Stimulated activated CD8-positive, alpha-beta memory T cell treated with anti-CD3 and anti-CD28 coated beads, Interleukin-7, amount 100 ng/mL, for 4 hours (primary cell): ENCODE measurements at regions not wholly inside any gene's neighbourhood (a gene's known extent, or its start where the extent isn't known, plus 50 kb on each side); places are given as distances from the start of the nearest gene placed in this dataset.

Experiments used
- DNase-seq, 2 donors: peaks; one replicate each; pipeline ENCODE4 v3.0.0-alpha.2; 2020; ENCODE audit warnings: low read depth in 2 of 2

- DNase-seq = no peak
Measured at GRCh38 chr9:89745601-89746376, 141.0 kb downstream of the GADD45G start.

- no peak for DNase-seq
Measured at GRCh38 chr9:89746385-89747116, 141.7 kb downstream of the GADD45G start.

- DNase-seq = no peak
Measured at GRCh38 chr9:89747596-89747995, 142.8 kb downstream of the GADD45G start.

- DNase-seq = no peak
Measured at GRCh38 chr9:89748021-89748670, 143.3 kb downstream of the GADD45G start.

- no peak for DNase-seq
Measured at GRCh38 chr9:89748831-89749499, 144.2 kb downstream of the GADD45G start.

- DNase-seq = no peak
Measured at GRCh38 chr9:89749500-89750116, 144.8 kb downstream of the GADD45G start.

GRCh38 chr9:89750117-89750791 lies 145.4 kb downstream of the GADD45G start:
- DNase-seq = no peak

- no peak for DNase-seq
Measured at GRCh38 chr9:89751079-89751825, 146.4 kb downstream of the GADD45G start.

- no peak for DNase-seq
Measured at GRCh38 chr9:89752154-89752553, 147.3 kb downstream of the GADD45G start.

GRCh38 chr9:89753472-89754055 lies 148.8 kb downstream of the GADD45G start:
- no peak for DNase-seq

- DNase-seq = no peak
Measured at GRCh38 chr9:89754193-89754592, 149.4 kb downstream of the GADD45G start.

- DNase-seq = no peak
Measured at GRCh38 chr9:89755821-89756220, 151.0 kb downstream of the GADD45G start.

- no peak for DNase-seq
Measured at GRCh38 chr9:89756891-89757537, 152.2 kb downstream of the GADD45G start.

GRCh38 chr9:89757776-89758528 lies 153.1 kb downstream of the GADD45G start:
- no peak for DNase-seq

- no peak for DNase-seq
Measured at GRCh38 chr9:89759572-89759971, 154.8 kb downstream of the GADD45G start.

GRCh38 chr9:89760123-89760522 lies 155.3 kb downstream of the GADD45G start:
- DNase-seq = no peak

GRCh38 chr9:89764217-89764616 lies 159.4 kb downstream of the GADD45G start:
- no peak for DNase-seq

GRCh38 chr9:89765211-89765946 lies 160.6 kb downstream of the GADD45G start:
- DNase-seq = no peak
